ENCODE measurements at regions not wholly inside any gene's neighbourhood (a gene's known extent, or its start where the extent isn't known, plus 50 kb on each side); places are given as distances from the start of the nearest gene placed in this dataset.
"Not testable (repeated sequence)": the region's sequence is repeated elsewhere in the genome, so short reads cannot be mapped to it uniquely, and the experiment has no call there.

GRCh38 chr9:41839786-41840185, 289.4 kb downstream of the CNTNAP3B start:
- DNase-seq = not testable (repeated sequence)

GRCh38 chr9:41838953-41839352, 290.3 kb downstream of the CNTNAP3B start:
- DNase-seq = not testable (repeated sequence)

- not testable (repeated sequence) for DNase-seq
These were observed 290.7 kb downstream of the CNTNAP3B start for GRCh38 chr9:41838562-41838851.

- not testable (repeated sequence) for DNase-seq
These were observed 291.3 kb downstream of the CNTNAP3B start for GRCh38 chr9:41837684-41838561.

GRCh38 chr9:41833108-41833507, 296.1 kb downstream of the CNTNAP3B start:
- not testable (repeated sequence) for DNase-seq

- not testable (repeated sequence) for DNase-seq
These were observed 304.5 kb downstream of the CNTNAP3B start for GRCh38 chr9:41824723-41825122.

- DNase-seq = not testable (repeated sequence)
These were observed 326.5 kb downstream of the CNTNAP3B start for GRCh38 chr9:41802706-41803105.

GRCh38 chr9:41798684-41799083, 330.5 kb downstream of the CNTNAP3B start:
- DNase-seq = not testable (repeated sequence)

GRCh38 chr9:41790719-41791363, 338.4 kb downstream of the CNTNAP3B start:
- not testable (repeated sequence) for DNase-seq

GRCh38 chr9:41790007-41790406, 339.2 kb downstream of the CNTNAP3B start:
- not testable (repeated sequence) for DNase-seq

GRCh38 chr9:41789387-41789786, 339.8 kb downstream of the CNTNAP3B start:
- DNase-seq = not testable (repeated sequence)

GRCh38 chr9:41787951-41788350, 341.3 kb downstream of the CNTNAP3B start:
- not testable (repeated sequence) for DNase-seq

- DNase-seq = not testable (repeated sequence)
These were observed 342.0 kb downstream of the CNTNAP3B start for GRCh38 chr9:41787270-41787669.

GRCh38 chr9:41784006-41784405, 345.2 kb downstream of the CNTNAP3B start:
- DNase-seq = not testable (repeated sequence)

GRCh38 chr9:41783070-41783810, 346.0 kb downstream of the CNTNAP3B start:
- not testable (repeated sequence) for DNase-seq

- not testable (repeated sequence) for DNase-seq
These were observed 347.3 kb downstream of the CNTNAP3B start for GRCh38 chr9:41781899-41782298.

GRCh38 chr9:41779897-41780406, 349.3 kb downstream of the CNTNAP3B start:
- not testable (repeated sequence) for DNase-seq

GRCh38 chr9:41779192-41779591, 350.0 kb downstream of the CNTNAP3B start:
- not testable (repeated sequence) for DNase-seq

GRCh38 chr9:41778535-41779071, 350.6 kb downstream of the CNTNAP3B start:
- DNase-seq = not testable (repeated sequence)

GRCh38 chr9:41777536-41777935, 351.7 kb downstream of the CNTNAP3B start:
- not testable (repeated sequence) for DNase-seq

GRCh38 chr9:41772541-41772940, 356.7 kb downstream of the CNTNAP3B start:
- not testable (repeated sequence) for DNase-seq

GRCh38 chr9:41771693-41772092, 357.5 kb downstream of the CNTNAP3B start:
- DNase-seq = not testable (repeated sequence)

GRCh38 chr9:41754822-41755221, 374.4 kb downstream of the CNTNAP3B start:
- DNase-seq = not testable (repeated sequence)
